ENCODE measurements at regions not wholly inside any gene's neighbourhood (a gene's known extent, or its start where the extent isn't known, plus 50 kb on each side); places are given as distances from the start of the nearest gene placed in this dataset.

DNA sequence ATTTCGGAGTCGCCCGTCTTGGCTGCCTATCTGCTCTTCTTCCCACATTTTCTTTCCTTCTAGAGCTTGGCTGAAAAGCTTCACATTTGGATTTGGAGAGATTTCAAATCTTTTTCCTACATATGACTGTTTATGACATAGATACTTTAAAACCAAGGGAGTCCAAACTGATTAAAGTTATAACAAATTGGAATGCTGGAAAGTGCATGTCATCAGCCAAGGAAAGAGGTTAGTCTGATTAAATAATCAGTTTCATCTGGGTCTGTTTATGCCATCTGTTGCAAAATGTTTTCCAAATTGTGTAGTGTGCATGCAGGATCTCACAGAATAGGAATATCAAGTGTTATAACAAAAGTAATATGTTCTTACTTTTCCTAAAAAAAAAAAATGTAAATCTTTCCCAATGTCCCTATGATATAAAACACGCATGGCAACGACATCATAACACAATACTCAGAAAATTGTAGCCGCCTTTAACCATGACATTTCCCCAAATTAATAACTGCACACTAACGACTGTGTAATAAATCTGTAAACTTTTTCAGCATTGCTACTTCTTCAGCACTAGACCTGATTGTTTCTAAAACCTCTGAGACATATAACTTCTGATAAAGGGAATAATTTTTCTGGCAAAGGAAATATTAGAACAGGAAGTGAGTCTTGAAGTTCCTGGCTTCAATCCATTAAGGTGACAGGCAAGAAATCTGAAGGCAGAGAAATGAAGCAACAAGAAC lies 230.2 kb upstream of the FOXQ1 start:
- no peak for DNase-seq

DNA sequence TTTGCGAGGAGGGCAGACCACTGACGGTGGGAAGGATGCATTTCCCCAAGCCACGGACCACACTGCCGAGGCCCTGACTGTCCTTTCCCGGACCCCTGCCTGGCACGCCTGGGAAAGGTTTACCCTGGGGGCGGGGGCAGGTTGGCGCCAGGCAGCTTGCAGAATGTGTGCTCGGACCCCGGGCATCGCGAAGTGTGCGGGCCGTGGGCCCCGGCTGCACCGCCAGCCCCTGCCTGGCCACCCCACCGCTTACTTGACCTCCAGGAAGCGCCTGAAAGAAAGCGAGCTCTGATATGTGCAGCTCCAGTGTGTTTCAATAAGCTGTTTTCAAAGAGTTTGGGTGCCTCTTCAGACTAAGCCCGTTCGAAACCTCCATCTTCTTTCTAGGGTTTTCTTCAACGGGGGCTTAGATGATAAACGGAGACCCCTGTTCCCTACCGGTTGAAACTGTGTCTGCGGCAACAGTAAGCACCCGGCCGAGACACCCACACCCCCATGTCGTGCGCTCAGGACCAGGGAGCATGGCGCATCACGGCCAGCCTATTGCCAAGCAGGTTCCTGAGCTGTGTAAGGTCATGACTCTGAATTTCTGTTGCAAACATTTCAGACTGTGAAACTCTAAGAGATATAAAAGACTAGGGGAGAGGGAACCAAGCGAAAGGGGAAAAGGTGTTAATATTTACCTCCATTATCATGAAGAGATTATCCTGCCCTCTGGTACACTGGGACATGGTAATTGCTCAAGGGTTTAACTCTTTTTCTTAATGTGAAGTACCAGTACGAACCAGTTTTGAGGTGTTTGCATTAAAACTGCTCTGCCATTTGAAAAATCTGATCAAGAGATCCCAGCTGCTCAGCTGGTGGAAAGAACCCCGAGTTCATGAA lies 231.2 kb upstream of the FOXQ1 start:
- no peak for DNase-seq

DNA sequence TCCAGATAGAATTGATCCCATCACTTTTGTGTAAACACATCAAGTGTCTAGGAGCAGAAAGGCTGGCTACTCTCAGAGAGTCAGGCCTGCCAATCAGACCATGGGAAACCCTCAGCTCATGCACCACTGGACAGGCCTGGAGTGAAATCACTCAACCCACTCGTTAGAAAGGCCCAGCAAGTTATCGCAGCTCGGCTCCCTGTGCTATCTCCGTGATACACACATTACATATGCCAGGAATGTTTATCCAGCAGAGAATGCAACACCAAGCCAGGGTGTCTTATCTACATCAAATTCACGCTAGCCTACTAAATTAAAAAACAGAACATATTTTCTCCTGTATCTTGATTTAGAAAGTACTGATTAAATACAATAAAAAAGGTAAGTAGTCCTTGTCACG lies 232.4 kb upstream of the FOXQ1 start:
- DNase-seq: no peak

DNA sequence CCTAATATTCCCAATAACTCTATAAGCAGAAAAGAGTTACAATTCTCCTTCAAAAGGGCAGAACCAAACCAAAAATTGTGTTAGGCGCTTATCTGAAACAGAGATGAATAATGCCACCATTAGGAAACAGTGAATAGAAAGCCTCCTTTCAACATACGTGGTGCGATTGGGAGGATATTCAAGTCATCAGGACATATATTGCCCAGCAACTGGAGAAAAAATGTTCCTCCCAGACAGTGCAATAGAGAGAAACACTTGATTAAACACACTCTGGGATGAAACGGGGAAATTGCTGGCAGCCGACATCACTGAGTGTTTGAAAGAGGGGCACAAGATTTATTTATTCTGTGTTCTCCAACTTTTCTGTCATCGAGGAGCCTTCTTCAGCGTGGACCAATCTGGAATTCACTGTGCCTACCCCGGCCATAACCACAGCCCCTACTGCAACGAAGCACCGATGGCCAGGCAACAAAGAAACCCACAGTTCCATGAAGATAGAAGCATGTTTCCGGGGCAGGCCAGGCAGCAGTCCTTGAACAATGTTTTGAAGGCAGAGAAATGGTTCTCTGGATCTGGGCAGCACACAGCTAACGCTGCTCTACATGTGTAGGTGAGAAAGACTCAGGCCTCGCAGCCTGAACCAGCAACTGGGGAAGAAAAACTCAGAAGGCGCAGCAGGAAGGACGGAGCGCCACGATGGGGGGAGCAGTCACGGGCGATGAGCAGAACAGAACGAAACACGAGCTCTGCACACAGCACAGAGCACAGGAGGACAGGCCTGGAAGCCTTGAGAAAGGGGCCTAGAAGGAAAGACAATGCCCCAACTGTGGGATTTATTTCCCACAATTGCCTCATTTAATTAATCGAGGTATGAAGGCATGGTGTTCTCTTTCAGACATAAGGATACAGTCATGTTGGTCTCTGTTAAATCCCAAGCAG lies 234.2 kb upstream of the FOXQ1 start:
- DNase-seq: no peak

DNA sequence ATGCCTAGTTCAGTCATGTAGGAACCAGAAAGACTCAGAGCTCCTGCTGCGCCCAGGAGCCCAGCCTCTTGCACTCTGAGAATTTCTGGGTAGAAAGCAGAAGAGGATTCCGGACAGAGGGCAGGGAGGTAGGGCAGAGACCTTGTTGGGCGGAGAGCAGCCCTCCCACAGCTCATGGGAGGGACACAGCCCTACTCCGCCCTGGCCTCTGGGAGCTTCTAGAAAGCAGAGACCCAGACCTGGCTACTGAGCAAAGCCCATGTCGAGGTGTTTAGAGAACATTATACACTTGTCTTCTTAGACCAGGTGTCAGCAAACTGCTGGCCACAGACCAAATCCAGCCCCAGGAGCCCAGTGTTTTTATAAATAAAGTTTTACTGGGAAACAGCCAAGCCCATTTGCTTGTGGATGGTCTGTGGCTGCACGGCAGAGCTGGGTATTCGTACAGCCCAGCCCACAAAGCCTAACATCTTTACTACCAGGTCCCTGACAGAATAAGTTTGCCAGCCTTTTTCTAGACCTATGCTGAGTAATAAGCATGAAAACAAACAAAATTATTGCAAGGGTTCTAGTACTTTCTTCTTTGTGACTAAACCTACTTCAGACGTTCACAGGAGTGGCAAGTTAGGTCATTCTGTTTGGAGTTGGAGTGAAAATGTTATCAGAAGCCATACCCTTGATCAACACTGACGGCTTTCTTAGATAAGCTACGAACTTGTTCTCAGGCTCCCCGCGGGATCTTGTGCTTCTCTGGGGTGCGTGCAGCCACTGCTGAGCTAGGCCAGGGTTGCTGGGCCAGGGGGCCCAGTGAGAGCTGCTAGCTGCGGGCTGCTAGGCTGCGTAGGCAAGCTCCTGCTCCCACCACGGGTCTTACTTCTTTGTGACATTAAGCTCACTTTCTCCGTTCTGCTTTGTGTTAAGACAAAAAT lies 235.1 kb upstream of the FOXQ1 start:
- no peak for DNase-seq

DNA sequence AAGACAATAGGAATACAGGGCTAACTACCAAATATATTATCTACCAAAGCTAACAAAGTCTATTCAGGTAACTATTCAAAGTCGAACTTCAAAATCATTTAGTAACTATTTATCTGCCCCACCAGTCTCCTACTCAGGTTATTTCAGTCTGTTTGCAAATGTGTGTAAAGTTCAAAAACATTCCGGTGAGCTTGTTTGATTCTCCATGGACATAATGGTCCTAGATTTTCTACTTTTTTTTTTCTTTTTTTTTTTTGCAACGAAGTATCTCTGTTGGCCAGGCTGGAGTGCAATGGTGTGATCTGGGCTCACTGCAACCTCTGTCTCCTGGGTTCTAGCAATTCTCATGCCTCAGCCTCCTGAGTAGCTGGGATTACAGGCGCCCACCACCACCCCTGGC lies 236.0 kb upstream of the FOXQ1 start:
- DNase-seq: no peak

DNA sequence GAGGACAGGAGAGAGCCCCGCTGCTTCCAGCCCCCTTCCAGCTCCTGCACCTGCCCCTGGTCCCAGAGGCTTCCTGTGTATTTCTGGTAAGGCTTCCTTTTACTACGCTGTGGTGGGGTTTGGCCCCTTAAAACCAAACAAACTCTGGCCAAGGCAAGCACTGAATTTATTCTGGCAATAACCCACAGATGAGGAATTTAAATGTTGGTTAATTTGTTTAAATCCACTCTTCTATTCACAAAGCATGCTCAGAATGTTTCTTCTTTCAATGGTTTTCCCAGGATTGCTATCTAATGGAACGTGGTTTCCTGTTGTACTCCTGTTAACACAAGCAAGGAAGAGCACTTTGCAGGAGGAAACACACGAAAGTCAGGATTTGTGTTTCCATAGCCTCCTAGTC lies 236.5 kb upstream of the FOXQ1 start:
- no peak for DNase-seq

DNA sequence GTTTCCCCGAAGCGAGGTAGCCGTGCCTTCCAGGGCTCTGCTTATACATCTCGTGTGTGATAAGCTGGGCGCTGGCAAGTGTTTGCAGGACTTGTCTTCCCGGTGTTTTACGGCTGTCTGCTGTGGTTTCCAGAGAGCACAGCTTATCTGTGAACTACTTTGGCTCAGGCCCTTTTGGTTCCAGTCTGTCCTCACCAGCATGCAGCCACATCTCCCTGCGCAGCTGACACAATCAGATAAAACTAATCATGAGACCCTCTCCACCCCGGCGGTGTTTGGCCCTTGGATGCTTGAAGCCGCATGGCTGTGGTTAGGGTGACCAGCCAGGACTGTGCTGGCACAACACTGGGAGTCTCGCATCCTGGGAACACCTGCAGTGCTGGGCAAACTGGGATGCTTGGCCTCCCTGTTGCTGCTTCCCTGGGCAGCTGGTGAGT lies 241.8 kb upstream of the FOXQ1 start:
- no peak for DNase-seq

DNA sequence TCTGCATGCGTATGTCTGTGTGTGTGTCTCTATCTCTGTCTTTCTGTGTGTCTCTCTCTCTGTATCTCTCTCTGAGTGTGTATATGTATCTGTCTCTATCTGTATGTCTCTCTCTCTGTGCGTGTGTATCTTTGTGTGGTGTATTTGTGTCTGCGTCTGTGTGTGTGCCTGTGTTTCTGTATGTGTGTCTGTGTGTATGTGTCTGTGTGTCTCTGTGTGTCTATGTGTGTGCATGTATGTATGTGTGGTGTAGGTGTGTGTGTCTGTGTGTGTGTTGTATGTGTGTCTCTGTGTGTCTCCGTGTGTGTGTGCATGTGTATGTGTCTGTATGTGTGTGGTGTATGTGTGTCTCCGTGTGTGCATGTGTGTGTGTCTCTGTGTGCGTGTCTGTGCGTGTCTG lies 243.0 kb upstream of the FOXQ1 start:
- DNase-seq: no peak

DNA sequence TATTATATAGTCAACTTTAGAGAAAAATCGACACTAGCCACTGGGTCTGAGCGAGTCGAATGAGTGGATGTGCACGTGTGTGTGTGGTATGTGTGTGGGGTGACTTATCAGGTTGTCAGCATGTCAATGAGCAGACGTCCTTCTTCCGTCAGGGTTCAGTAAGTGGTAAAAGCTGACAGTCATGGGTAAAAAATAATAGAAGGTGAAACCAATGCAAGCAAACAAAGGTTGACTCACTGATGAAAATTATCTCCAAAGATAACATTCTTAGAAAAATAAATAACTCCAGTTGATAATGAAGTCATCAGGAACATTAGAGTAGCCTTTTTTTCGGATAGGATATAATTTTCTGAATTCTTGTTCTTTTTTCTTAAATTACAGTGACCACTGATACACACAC lies 243.8 kb upstream of the FOXQ1 start:
- DNase-seq: no peak

DNA sequence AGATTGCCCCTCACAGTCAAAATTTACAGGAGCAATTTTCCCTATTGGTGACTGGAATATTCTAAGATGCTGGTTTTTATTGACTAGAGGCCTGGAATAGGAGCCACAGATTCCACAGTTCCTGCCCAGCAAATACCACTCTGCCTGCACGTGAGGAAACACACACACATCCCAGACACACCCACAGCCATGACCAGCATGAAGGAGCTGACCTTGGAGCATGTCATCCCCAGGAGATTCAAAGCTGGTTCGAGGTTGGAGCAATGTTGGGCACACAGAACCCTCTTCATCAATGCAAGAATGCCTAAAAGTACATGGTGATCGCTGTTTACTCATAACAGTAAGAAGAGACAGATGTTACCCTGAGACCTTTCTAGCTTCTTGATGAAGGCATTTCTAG lies 244.6 kb upstream of the FOXQ1 start:
- no peak for DNase-seq

DNA sequence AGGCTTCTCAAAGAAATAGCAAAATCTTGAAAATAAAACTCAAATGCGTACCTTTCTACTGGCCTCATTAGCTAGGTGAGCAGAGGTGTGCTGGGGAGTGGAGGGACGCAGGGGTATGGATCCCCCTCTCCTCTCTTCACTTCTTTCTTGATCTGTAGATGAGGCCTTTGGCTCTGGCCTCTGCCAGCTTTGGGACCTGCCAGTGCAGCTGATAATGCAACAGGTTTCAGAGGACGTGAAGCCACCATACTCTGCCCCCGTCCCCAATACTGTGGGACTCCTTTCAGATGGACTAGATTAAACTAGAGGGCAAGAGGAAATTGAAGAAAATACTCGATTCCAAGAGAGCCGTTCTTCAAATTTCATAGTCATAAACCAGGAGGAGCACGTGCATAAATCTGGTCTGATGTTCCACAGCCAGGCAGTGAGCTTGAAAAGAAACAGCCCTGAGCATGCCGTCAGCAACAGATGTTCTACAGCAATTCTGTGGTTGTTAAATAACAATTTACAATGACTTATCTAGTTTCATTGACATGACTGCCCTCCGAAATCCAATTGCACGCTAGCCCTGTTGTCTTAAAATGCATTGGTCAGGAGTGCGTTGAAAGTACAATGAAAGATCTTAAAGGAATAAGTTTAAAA lies 245.3 kb upstream of the FOXQ1 start:
- no peak for DNase-seq

DNA sequence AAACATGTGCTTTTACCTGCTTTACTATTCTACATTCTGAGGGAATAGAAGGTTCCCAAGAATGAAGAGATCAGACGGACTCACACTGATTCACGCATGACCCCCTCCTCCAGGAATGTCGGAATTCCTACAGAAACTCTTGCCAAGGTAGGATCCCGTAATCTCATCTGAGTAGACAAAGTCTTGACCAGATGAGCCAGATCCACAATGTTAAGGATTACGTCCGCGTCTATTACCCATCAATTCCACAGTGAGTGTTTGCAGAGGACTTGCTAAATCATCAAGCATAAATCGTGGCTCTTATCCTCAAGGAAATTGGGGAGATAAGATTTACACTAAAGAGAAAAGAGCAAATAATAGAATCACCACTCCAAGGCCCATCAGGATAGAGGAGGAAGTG lies 245.9 kb upstream of the FOXQ1 start:
- DNase-seq: no peak

DNA sequence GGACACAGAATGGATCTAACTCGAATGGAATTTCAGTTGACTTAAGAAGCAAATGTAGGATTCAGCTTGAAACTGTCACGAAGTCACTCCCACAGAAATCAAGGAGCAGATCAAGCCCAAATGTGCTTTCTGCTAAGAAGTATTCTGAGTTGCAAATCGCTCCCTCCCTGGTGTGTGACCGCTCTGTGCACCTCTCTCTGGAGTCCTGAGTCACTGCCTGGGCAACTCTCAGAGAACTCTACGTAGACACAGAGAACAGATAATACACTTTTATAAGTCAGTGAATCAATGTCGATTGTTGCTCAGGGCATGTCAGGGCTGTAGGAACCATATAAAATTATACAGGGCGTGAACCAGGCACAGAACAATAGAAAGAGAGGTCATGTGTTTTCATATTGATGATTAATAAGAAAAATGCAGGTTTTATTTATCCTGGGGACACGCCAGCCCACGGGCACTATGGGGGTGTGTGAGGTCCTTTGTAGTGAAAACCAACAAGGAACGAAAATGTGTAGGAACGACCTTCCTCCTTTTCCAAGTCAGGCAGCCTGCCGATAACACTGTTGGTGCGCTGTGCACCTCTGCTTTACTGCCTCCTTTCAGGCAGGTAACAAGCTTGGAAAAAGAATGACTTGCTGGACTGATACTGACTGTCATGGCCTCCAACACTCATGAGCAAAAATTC lies 248.1 kb upstream of the FOXQ1 start:
- DNase-seq: no peak

DNA sequence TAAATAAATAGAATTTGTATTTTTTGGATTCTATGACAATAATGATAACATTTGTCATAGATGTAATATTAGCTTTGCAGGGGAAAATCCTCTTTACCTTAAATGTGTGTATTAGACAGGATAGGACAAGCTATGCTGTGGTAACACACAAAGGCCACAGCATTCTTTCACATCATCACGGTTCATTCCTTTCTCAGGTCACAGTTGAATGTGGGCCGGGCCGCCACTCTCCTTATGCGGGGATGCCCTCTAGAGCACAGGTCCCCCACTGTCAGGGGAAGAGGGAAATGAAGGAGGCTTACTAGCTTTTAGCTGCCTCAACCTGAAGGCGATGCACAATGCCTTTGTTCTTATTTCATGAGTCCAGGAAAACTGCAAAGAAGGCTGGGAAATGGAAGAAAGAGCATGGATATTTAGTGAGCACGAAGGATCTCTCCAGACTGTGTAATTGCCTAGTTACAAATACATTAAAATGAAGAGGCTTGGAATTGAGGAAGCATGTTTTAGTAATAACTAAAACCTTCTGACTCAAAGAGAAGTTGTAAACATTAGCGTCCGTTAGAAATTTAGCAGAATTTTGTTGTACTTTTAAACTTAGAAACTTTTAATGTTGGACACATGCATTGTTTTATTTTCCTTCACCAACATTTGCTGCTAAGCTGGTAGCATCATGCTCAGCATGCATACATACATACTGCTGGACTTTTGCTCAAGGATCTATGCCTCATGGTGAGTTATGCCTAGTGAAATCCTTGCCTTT lies 248.9 kb upstream of the FOXQ1 start:
- DNase-seq: no peak

DNA sequence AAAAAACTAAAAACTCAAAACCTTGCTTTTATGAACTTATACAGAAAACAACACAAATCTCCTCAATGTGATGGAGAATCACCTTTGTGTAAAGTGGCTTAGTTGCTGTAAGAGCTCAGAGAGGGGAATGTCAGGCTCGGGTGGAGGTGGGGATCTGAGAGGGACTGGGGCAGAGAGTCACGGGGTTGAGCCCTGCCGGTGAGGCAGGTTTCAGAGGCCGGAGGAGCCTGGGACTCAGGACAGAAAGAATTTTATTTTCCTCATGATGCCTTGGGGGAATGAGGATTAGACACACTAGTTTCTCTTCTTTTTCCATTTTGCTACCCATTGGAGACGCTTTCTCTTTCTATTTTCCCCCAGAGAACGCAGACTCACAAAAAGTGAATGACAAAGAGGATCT lies 252.3 kb upstream of the FOXQ1 start:
- DNase-seq: no peak

DNA sequence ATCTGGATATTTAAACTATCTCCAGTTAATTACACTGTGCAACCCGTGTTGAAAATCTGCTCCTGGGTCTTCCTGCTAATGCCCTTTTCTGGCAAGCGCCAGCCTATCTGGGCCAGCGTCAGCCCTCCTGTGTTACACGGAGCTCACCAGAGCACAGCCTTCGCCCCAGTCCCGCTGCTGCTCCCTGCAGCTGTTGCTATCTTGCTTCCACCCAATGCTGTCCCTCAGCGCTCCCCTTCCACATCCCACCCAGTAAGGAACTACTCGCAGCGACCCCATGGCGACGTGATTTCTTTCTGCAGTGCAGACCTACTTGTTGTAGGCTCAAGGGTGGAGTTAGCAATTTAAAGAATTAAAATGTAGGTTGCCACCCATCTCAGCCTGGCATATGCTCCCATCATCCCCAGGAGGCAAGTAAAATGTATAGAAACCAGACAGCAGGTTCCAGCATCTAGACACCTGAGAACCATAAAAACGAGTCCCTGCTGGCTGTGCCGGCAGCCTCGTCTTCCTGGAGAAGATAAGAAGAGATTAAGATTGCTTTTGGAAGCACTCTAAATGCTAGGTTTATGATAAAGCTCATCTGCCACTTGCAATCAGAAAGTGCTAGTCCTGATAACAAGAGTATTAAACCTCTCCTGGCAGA lies 254.3 kb upstream of the FOXQ1 start:
- DNase-seq: no peak

DNA sequence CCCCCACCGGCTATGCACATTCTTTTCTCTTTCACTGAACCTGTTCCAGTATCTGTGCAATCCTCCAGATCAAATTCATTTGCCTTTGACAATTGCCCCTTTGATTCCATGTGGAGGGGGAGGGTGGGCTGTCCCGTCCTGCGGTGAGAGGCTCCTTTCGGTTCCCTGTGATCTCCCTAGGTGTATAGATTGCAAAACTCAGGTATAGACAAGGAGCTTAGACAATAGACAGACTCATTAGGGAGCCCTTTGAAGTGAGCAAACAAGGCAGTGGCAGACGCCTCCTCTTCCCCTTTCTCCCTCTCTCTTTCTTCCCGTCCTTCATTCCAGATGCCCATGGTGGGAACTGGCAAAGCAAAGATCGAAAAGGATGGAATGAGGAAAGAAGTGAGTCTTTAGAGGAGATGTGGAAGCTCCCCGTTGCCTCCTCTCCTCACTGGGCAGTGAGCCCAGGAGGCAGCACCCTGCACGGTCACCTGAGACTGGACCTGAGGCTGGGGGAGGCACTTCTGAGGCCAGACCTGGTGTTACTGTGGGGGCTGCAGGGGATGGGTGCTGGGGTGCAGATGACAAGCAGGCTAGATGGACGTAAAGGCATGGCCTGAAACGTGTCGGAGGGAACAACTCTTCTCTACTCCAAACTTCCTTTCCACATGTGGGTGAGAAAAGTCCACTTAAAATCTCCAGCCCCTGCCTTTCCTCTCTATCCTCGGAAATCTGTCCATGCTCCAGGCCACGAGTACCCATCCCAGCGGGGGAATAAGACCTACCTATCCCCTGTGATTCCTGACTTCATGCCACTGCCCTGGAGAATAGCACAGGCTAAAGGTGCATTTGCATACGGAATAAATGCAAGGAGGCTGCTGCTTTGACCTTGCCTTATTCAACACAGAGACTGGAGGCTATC lies 256.6 kb upstream of the FOXQ1 start:
- DNase-seq: no peak

DNA sequence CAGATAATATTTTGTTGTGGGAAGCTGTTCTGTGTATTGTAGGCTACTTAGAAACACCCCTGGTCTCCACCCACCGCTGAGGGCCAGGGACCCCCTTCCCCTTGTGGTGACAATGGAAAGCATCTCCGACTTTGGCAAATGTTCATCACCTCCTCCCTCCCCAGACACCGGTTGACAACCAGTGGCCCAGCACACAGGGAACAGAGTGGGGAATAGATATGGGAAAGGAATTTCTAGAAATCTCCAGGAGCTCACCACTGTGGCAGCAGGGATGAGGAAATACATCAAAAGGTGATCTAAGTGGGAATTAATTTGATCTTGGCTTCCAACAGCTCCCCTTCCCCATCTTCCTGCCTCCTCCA lies 257.3 kb upstream of the FOXQ1 start:
- DNase-seq: no peak

Data from AML-193 (cell line).